Cardiac fibroblast (primary cell): ENCODE measurements at regions not wholly inside any gene's neighbourhood (a gene's known extent, or its start where the extent isn't known, plus 50 kb on each side); places are given as distances from the start of the nearest gene placed in this dataset.

Experiments
- DNase-seq, 2 donors: peaks; one replicate each; pipeline versions ENCODE4 v3.0.0 to v3.0.0-alpha.2; 2010; ENCODE audit warnings: low read depth in 2 of 2
- H3K4me3 ChIP-seq, 2 donors: replicated peaks in 1 of 2; 1 replicate in 1 of 2; 2 replicates in 1 of 2; pipeline ENCODE4 v1.5.1; 2011; ENCODE audit warnings: low read depth in 2 of 2, low read length in 2 of 2, mild to moderate bottlenecking in 2 of 2, moderate library complexity in 1 of 2
- TF ChIP-seq, protein P1 (sequence below): IDR thresholded peaks from one replicate; pipeline ENCODE4 v1.5.1; 2011; ENCODE audit warnings: low read depth, mild to moderate bottlenecking, low read length, inconsistent platforms

DNA sequence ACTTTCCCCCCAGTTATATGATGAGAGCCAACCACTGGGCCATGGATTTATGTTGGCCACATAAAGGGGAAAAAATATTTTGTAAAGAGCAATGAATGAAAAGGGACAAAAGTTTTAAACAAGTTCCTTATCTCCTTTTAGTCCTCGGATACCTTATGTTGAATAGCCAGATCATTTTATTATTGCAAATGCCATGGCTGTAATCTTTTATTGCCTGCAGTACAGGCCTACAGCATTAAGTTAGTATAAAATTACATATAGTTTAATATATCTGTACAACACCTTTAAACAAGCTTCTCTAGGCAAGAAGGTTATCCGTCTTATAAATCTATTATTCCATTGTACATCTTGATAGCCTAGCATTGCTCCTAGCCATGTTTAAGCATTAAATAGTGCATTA, 93.9 kb upstream of the SLC35B3 start:
- TF ChIP-seq, protein P1, sequence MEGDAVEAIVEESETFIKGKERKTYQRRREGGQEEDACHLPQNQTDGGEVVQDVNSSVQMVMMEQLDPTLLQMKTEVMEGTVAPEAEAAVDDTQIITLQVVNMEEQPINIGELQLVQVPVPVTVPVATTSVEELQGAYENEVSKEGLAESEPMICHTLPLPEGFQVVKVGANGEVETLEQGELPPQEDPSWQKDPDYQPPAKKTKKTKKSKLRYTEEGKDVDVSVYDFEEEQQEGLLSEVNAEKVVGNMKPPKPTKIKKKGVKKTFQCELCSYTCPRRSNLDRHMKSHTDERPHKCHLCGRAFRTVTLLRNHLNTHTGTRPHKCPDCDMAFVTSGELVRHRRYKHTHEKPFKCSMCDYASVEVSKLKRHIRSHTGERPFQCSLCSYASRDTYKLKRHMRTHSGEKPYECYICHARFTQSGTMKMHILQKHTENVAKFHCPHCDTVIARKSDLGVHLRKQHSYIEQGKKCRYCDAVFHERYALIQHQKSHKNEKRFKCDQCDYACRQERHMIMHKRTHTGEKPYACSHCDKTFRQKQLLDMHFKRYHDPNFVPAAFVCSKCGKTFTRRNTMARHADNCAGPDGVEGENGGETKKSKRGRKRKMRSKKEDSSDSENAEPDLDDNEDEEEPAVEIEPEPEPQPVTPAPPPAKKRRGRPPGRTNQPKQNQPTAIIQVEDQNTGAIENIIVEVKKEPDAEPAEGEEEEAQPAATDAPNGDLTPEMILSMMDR, result no peak
- no peak overlapping the region for H3K4me3 ChIP-seq
- DNase-seq, result no peak

DNA sequence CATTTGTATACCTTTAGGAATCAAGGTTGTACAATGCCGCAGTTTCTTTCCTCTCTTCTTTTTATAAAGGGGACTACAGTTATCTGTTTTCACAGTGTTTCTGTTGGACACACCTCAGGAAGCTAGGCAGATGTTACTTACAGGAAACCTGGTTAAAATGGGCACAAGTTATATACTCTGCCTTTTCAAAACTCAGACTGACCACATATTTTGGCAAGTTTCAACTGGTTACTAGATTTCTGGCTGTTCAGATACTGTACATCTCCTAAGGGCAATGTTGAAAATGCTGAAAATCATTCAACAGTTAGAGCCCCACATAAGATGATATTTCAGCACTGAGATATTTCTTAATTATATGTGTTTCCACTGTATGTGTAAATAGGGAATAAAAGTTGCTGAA, 92.5 kb upstream of the SLC35B3 start:
- H3K4me3 ChIP-seq, result no peak overlapping the region
- no peak for DNase-seq
- TF ChIP-seq, protein P1, result no peak

DNA sequence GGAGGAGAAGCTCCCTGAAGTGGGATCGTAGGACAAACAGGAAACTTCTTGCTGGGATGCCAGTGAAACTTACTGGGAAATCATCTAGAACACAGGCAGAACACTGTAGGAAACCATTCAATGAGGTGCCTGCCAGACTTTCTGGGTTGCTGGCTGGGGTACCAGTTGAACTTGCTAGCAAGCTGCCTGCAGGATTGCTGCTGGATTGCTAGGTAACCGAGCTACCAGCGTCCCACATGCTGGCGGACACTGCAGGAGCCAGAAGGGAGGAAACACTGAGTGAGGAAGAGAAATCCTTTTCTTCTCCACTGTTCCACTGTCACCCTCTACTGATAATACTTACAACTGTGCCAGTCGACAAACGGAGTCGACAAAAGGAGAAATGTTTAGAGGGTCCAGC, 91.3 kb upstream of the SLC35B3 start:
- no peak for DNase-seq
- H3K4me3 ChIP-seq, result no peak overlapping the region
- TF ChIP-seq, protein P1, result no peak

DNA sequence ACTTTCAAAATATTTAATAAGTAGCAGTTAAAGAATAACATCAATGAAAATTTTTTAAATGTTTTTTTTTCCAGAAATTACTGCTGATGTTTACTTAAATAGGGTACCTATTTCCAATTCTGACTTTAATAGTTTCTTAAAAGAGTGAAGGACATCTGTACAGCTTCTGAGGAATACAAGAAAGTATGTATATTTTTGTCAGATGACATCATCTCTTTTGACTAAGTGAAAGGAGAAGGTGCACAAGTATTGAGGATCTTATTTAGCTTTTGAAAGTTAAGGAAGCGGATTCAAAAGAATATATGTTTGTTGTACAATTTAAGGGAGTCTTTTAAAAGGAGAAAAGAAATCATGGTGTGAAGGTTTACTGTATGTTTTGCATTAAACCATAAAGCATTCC, 90.0 kb upstream of the SLC35B3 start:
- TF ChIP-seq, protein P1, result no peak
- H3K4me3 ChIP-seq, result no peak overlapping the region
- DNase-seq, result no peak

DNA sequence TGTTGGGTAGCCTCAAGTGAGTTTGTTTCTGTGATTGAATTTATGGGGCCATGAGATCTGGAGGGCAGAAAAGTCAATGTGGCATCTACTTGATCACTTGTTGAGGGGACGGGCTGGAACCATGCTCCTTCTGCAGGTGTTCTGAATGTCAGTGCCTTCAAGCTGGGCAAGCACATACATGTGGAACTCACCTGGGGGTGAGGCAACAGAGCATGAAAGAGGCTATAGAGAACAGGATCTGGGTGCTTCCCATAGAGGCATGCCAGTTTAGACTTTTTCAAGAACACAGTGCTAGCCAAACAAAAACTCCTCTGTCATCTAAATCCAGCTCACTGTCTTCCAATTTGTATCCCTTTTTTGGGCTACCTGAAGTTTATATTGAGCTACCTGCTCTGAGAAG, 77.8 kb upstream of the SLC35B3 start:
- DNase-seq, result no peak
- H3K4me3 ChIP-seq, result no peak overlapping the region
- TF ChIP-seq, protein P1, result no peak

DNA sequence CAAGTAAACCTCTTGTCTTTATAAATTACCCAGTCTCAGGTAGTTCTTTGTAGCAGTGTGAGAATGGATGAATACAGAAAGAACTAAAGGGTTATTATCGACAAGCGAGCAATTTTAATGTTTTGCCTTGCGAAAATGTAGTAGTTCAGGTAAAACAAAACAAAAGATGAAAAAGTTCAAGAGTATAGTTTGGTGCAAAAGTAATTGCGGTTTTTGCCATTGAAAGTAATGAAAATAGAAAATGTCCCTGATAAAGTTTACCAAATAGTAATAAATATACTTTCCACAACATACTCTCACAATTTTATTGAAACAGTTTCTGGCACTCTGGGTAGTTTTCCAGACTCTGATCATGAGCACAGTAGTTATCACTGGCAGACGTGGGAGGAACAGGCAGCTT, 71.9 kb upstream of the SLC35B3 start:
- TF ChIP-seq, protein P1, result no peak
- H3K4me3 ChIP-seq, result no peak overlapping the region
- no peak for DNase-seq

DNA sequence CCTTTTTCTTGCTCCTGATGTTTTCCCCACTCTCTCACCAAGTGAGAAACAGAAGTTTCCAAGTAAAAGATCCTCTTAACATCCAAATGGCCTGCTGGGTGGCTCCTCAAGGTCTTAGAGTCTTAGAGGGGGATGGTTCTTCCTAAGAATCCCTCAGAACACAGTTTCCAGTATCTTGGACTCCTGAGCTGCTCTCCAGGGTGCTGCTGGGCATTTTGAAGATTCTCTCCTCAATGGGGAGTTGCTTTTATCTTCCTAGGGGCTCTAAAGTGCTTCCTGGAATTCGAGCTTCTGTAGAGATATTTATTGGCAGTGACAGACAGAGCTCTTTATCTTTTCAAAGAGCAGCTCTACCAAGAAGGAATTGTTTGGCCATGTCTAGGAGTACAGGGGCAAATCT, 70.8 kb upstream of the SLC35B3 start:
- no peak overlapping the region for H3K4me3 ChIP-seq
- DNase-seq, result no peak
- TF ChIP-seq, protein P1, result no peak
